GM21423 (cell line): ENCODE measurements at regions not wholly inside any gene's neighbourhood (a gene's known extent, or its start where the extent isn't known, plus 50 kb on each side); places are given as distances from the start of the nearest gene placed in this dataset.
A peak's percentile ranks its signal among the peaks of the same experiment; 100 is the strongest.

Experiments used
- ATAC-seq: cut with Tn5 transposase; IDR thresholded peaks from one replicate; pipeline ENCODE4 v1.9.1; 2021; ENCODE audit warnings: mild to moderate bottlenecking, moderate library complexity; ENCODE audit not compliant: unreplicated experiment

- ATAC-seq, result no peak
Measured at GRCh38 chr1:212221801-212222200, 63.4 kb upstream of the PPP2R5A start.

- ATAC-seq, result no peak
Measured at GRCh38 chr1:212224102-212224501, 61.1 kb upstream of the PPP2R5A start.

GRCh38 chr1:212225416-212225815 is 59.8 kb upstream of the PPP2R5A start:
- ATAC-seq, result no peak

GRCh38 chr1:212225871-212226302 is 59.3 kb upstream of the PPP2R5A start:
- ATAC-seq, result no peak

- no peak for ATAC-seq
Measured at GRCh38 chr1:212226467-212226866, 58.7 kb upstream of the PPP2R5A start.

GRCh38 chr1:212228076-212228475 is 57.1 kb upstream of the PPP2R5A start:
- no peak for ATAC-seq

GRCh38 chr1:212228591-212229119 is 56.6 kb upstream of the PPP2R5A start:
- no peak for ATAC-seq

GRCh38 chr1:212229654-212230053 is 55.6 kb upstream of the PPP2R5A start:
- ATAC-seq, result no peak

- no peak for ATAC-seq
Measured at GRCh38 chr1:212230329-212230728, 54.9 kb upstream of the PPP2R5A start.

- ATAC-seq, result no peak
Measured at GRCh38 chr1:212231372-212231771, 53.8 kb upstream of the PPP2R5A start.

- no peak for ATAC-seq
Measured at GRCh38 chr1:212232090-212232489, 53.1 kb upstream of the PPP2R5A start.

GRCh38 chr1:212233321-212233720 is 51.9 kb upstream of the PPP2R5A start:
- no peak for ATAC-seq

- peak; percentile 61 for ATAC-seq
Measured at GRCh38 chr1:212234431-212235395, 50.5 kb upstream of the PPP2R5A start.
